K562 (cell line): ENCODE measurements at regions not wholly inside any gene's neighbourhood (a gene's known extent, or its start where the extent isn't known, plus 50 kb on each side); places are given as distances from the start of the nearest gene placed in this dataset.

Experiments
- ATAC-seq: fragments of 200-7000 bp; cut with Tn5 transposase; 3 replicates; pipeline ENCODE4 v1.9.1; 2020; ENCODE audit warnings: moderate library complexity
- BruUV-seq: library from RNA; stranded (reverse); fragments of 400-500 nt; replicated peaks from 2 replicates; lab custom pipeline; 2021; lab: Mats Ljungman, UMichigan
- CTCF ChIA-PET: fragments of 300-600 bp; formaldehyde crosslinking; extraction: SDS; loops from one replicate; lab custom pipeline; 2021; ENCODE audit warnings: low intra/inter-chr PET ratio; lab: Yijun Ruan, JAX
- POLR2A ChIA-PET: fragments of 300-600, 350-650 bp; sonication (Branson Sonifier 250); formaldehyde crosslinking; extraction: SDS; loops from one replicate; lab custom pipeline; 2021; ENCODE audit warnings: antibody characterized with exemption, inconsistent platforms; lab: Yijun Ruan, JAX
- DNase-seq, 4 experiments: peaks; one replicate each; pipeline versions ENCODE4 v3.0.0 to v3.0.0-alpha.2; 2011 to 2018; ENCODE audit warnings: low spot score in 3 of 4, mixed read lengths in 3 of 4; ENCODE audit errors: extremely low read depth in 1 of 4
- FAIRE-seq: peaks from 2 replicates; lab custom pipeline; 2011; peaks lifted over from hg19 to GRCh38; lab: Jason Lieb, UNC
- H2AFZ ChIP-seq: 2 replicates; pipeline ENCODE4 v1.6.0; 2011; ENCODE audit warnings: low read depth, low read length, control low read depth, inconsistent platforms
- H3K27ac ChIP-seq: fragments of 200-600 bp; 3 replicates; pipeline ENCODE4 v1.8.0; 2011; ENCODE audit warnings: low read depth, mild to moderate bottlenecking, control low read depth, inconsistent platforms, low read length, moderate library complexity, mixed read lengths; ENCODE audit errors: extremely low read depth
- H3K27me3 ChIP-seq, 2 experiments: fragments of 300-600 bp in 1 of 2; 2 replicates in 1 of 2; 3 replicates in 1 of 2; pipeline versions ENCODE4 v1.6.0 to v1.8.0; 2011; ENCODE audit warnings: inconsistent platforms in 2 of 2, low read length in 2 of 2, mild to moderate bottlenecking in 1 of 2, mixed read lengths in 1 of 2, moderate library complexity in 1 of 2; ENCODE audit not compliant: control insufficient read depth in 2 of 2, insufficient read depth in 2 of 2
- H3K36me3 ChIP-seq: fragments of 300-600 bp; 3 replicates; pipeline ENCODE4 v1.8.0; 2011; ENCODE audit warnings: mild to moderate bottlenecking, low read length, inconsistent platforms; ENCODE audit not compliant: control insufficient read depth, insufficient read depth
- H3K4me1 ChIP-seq, 2 experiments: fragments of 200-600 bp in 1 of 2; replicated peaks in 1 of 2; 2 replicates in 1 of 2; 3 replicates in 1 of 2; pipeline versions ENCODE4 v1.5.1 to v1.8.0; 2011; ENCODE audit warnings: inconsistent platforms in 2 of 2, low read length in 2 of 2, mild to moderate bottlenecking in 1 of 2, mixed read lengths in 1 of 2, moderate library complexity in 1 of 2; ENCODE audit not compliant: control insufficient read depth in 2 of 2, insufficient read depth in 2 of 2
- H3K4me2 ChIP-seq: 2 replicates; pipeline ENCODE4 v1.6.1; 2011; ENCODE audit warnings: low read length, control low read depth, inconsistent platforms, mixed read lengths; ENCODE audit not compliant: insufficient read depth
- H3K4me3 ChIP-seq: fragments of 200-600 bp; sonication (generic), shearing (Covaris generic); 2 replicates; pipeline ENCODE4 v1.5.1; 2016; ENCODE audit warnings: control low read depth, inconsistent platforms
- H3K79me2 ChIP-seq: fragments of 200-600 bp; 3 replicates; pipeline ENCODE4 v1.8.0; 2011; ENCODE audit warnings: low read length, inconsistent platforms; ENCODE audit not compliant: control insufficient read depth, insufficient read depth
- H3K9ac ChIP-seq, 2 experiments: 2 replicates each; pipeline versions ENCODE4 v1.6.0 to v1.6.1; 2011; ENCODE audit warnings: low read depth in 2 of 2, low read length in 2 of 2, control low read depth in 1 of 2, inconsistent platforms in 1 of 2, mild to moderate bottlenecking in 1 of 2, mixed read lengths in 1 of 2; ENCODE audit not compliant: insufficient read depth in 1 of 2
- H3K9me1 ChIP-seq: one replicate; pipeline ENCODE4 v1.6.0; 2011; ENCODE audit warnings: inconsistent platforms, mild to moderate bottlenecking, low read length, moderate library complexity; ENCODE audit not compliant: control insufficient read depth, insufficient read depth
- H3K9me3 ChIP-seq: replicated peaks from 2 replicates; pipeline ENCODE4 v1.5.1; 2011; ENCODE audit warnings: low read depth, low read length, inconsistent platforms; ENCODE audit not compliant: control insufficient read depth, insufficient read depth
- H4K20me1 ChIP-seq: replicated peaks from 2 replicates; pipeline ENCODE4 v1.6.1; 2011; ENCODE audit warnings: low read length, inconsistent platforms, mixed read lengths; ENCODE audit not compliant: control insufficient read depth, insufficient read depth
- BMI1 ChIP-seq: fragments of 150-350 bp; IDR thresholded peaks from 2 replicates; pipeline ENCODE4 v1.6.1; 2014; ENCODE audit warnings: low read length
- CBFA2T3 ChIP-seq: fragments of 450-650 bp; IDR thresholded peaks from 2 replicates; pipeline ENCODE4 v1.6.1; 2017
- CCNT2 ChIP-seq: IDR thresholded peaks from 2 replicates; pipeline ENCODE4 v1.6.1; 2011; ENCODE audit warnings: borderline replicate concordance, low read depth, mild to moderate bottlenecking, moderate library complexity, mixed read lengths, low read length; ENCODE audit not compliant: insufficient read length; ENCODE audit errors: extremely low read depth
- DEAF1 ChIP-seq: fragments of 450-650 bp; formaldehyde crosslinking; IDR thresholded peaks from 2 replicates; pipeline ENCODE4 v1.4.0; 2020; ENCODE audit warnings: mild to moderate bottlenecking, moderate library complexity
- DNMT1 ChIP-seq: fragments of 450-650 bp; IDR thresholded peaks from 2 replicates; pipeline ENCODE4 v1.6.1; 2016; ENCODE audit warnings: antibody characterized with exemption, mild to moderate bottlenecking
- ESRRA ChIP-seq: fragments of 450-650 bp; IDR thresholded peaks from 2 replicates; pipeline ENCODE4 v1.6.1; 2014; ENCODE audit warnings: low read depth, mild to moderate bottlenecking, moderate library complexity, borderline replicate concordance
- ESRRB ChIP-seq: fragments of 250-450 bp; sonication (Bioruptor Pico); IDR thresholded peaks from 2 replicates; pipeline ENCODE4 v1.5.0; 2020; ENCODE audit warnings: mild to moderate bottlenecking, moderate library complexity, borderline replicate concordance
- KDM4B ChIP-seq, 2 experiments: fragments of 450-650 bp in 1 of 2; sonication (generic) in 1 of 2; IDR thresholded peaks; 2 replicates each; pipeline ENCODE4 v1.6.1; 2016 to 2017; ENCODE audit warnings: borderline replicate concordance in 2 of 2, antibody characterized with exemption in 1 of 2, low read depth in 1 of 2, mild to moderate bottlenecking in 1 of 2
- LCOR ChIP-seq: sonication (generic); formaldehyde crosslinking; IDR thresholded peaks from 2 replicates; pipeline ENCODE4 v1.8.0; 2022; ENCODE audit warnings: mild to moderate bottlenecking, missing genetic modification reagents
- NCOA6 ChIP-seq: fragments of 450-650 bp; IDR thresholded peaks from 2 replicates; pipeline ENCODE4 v1.6.1; 2017; ENCODE audit warnings: mild to moderate bottlenecking
- NFYB ChIP-seq: IDR thresholded peaks from 2 replicates; pipeline ENCODE4 v1.6.1; 2011; ENCODE audit warnings: mild to moderate bottlenecking, moderate library complexity; ENCODE audit not compliant: insufficient read length; ENCODE audit errors: extremely low read depth
- NR2F6 ChIP-seq: fragments of 450-650 bp; formaldehyde crosslinking; IDR thresholded peaks from 2 replicates; pipeline ENCODE4 v1.4.0; 2020; ENCODE audit warnings: mild to moderate bottlenecking
- RBM25 ChIP-seq: fragments of 200-400 bp; formaldehyde crosslinking; IDR thresholded peaks from 2 replicates; pipeline ENCODE4 v1.6.1; 2018; ENCODE audit warnings: low read length, low read depth, moderate library complexity; ENCODE audit not compliant: severe bottlenecking
- STAG1 ChIP-seq: sonication (generic); formaldehyde crosslinking; IDR thresholded peaks from 2 replicates; pipeline ENCODE4 v1.5.0; 2020; ENCODE audit warnings: missing genetic modification reagents, borderline replicate concordance
- TEAD4 ChIP-seq, 2 experiments: sonication (generic) in 1 of 2; formaldehyde crosslinking in 1 of 2; IDR thresholded peaks; 2 replicates each; pipeline versions ENCODE4 v1.6.1 to v1.8.0; 2012 to 2022; ENCODE audit warnings: borderline replicate concordance in 1 of 2, inconsistent platforms in 1 of 2, low read length in 1 of 2, mild to moderate bottlenecking in 1 of 2, missing genetic modification reagents in 1 of 2
- YBX1 ChIP-seq: fragments of 450-650 bp; IDR thresholded peaks from 2 replicates; pipeline ENCODE4 v1.7.1; 2016; ENCODE audit warnings: mild to moderate bottlenecking
- ZBTB49 ChIP-seq: sonication (generic); formaldehyde crosslinking; IDR thresholded peaks from 2 replicates; pipeline ENCODE4 v1.8.0; 2022; ENCODE audit warnings: missing genetic modification reagents, mild to moderate bottlenecking, borderline replicate concordance
- ZNF165 ChIP-seq: fragments of 250-450 bp; sonication (Bioruptor Pico); IDR thresholded peaks from 2 replicates; pipeline ENCODE4 v1.4.0; 2020; ENCODE audit warnings: borderline replicate concordance
- ZNF174 ChIP-seq: fragments of 250-450 bp; sonication (Bioruptor Pico); IDR thresholded peaks from 2 replicates; pipeline ENCODE4 v1.4.0; 2020; ENCODE audit warnings: mild to moderate bottlenecking
- ZNF764 ChIP-seq: fragments of 250-450 bp; sonication (Bioruptor Pico); IDR thresholded peaks from 2 replicates; pipeline ENCODE4 v1.4.0; 2020; ENCODE audit warnings: low read depth, mild to moderate bottlenecking, moderate library complexity
- WGBS: fragments of 100-300 bp; shearing (Covaris generic); methylation state at CpG from one replicate; pipeline ENCODE4 v1.1.6; 2016; ENCODE audit warnings: low coverage, mixed read lengths; ENCODE audit not compliant: insufficient coverage; ENCODE audit errors: missing lambda C conversion rate; 5-methylcytosine and 5-hydroxymethylcytosine counted together
- in situ Hi-C: fragments of 300-500 bp; cut with MboI; formaldehyde crosslinking; loops from 4 replicates; pipeline ENCODE4 v1.15.0; 2018; ENCODE audit warnings: inconsistent platforms, mixed read lengths
- intact Hi-C: fragments of 100-400 bp; cut with micrococcal nuclease; formaldehyde crosslinking; loops from 2 replicates; pipeline ENCODE4 v1.14.2; 2022

- TF ChIP-seq TEAD4 (IDR thresholded peaks at IDR 0.05; ENCODE audit: low read length), result no peak
- TF ChIP-seq TEAD4 (CRISPR knock-in tag; IDR thresholded peaks at IDR 0.05; ENCODE audit: borderline replicate concordance), result no peak
- no peak for TF ChIP-seq NFYB
- no peak for TF ChIP-seq ZBTB49 (CRISPR knock-in tag)
- TF ChIP-seq CCNT2, result no peak
- no peak for TF ChIP-seq STAG1 (CRISPR knock-in tag)
- TF ChIP-seq LCOR, result no peak
- TF ChIP-seq CBFA2T3, result no peak
- no peak for TF ChIP-seq ZNF165 (CRISPR knock-in tag)
- TF ChIP-seq NR2F6 (CRISPR knock-in tag), result no peak
- no peak for TF ChIP-seq DNMT1
- TF ChIP-seq ZNF174 (CRISPR knock-in tag), result no peak
- TF ChIP-seq ESRRB, result no peak
- no peak for TF ChIP-seq BMI1
- TF ChIP-seq KDM4B (IDR thresholded peaks at IDR 0.05; ENCODE audit: borderline replicate concordance in 2 of 2, low read depth in 1 of 2), result no peak
- TF ChIP-seq ESRRA, result no peak
- no peak for TF ChIP-seq ZNF764 (CRISPR knock-in tag)
- TF ChIP-seq YBX1, result no peak
- no peak for TF ChIP-seq DEAF1
- no peak for TF ChIP-seq NCOA6
- TF ChIP-seq RBM25, result no peak
- Histone ChIP-seq H3K27me3 (peaks cover 0 to 6% of the 10 kb centered on the region in 2 experiments; a peak in 3 of 5 replicates), H3K9me1 (no peaks in the 10 kb centered on the region), H3K4me1 (no peaks in the 10 kb centered on the region), H3K79me2 (no peaks in the 10 kb centered on the region), H4K20me1 (no peaks in the 10 kb centered on the region), H3K36me3 (no peaks in the 10 kb centered on the region), H3K4me2 (no peak overlapping the region), H3K4me3 (no peak overlapping the region), H3K27ac (no peak overlapping the region), H3K9me3 (no peaks in the 10 kb centered on the region), H3K9ac (no peak overlapping the region), H2AFZ (no peak overlapping the region)
- in situ Hi-C loops (no loop called here), intact Hi-C loops (no loop called here)
- 0% methylated on average over 1 of the region's 1 CpG for WGBS
- no peak for ATAC-seq
- no peak for DNase-seq
- BruUV-seq, result no TSS peak
- ChIA-PET CTCF (no interaction called here), POLR2A (no interaction called here)
- no peak for FAIRE-seq
Measured at GRCh38 chr2:45117383-45117782, 108.1 kb upstream of the SIX2 start.
